Thyroid gland (tissue), 4 donors: ENCODE measurements at regions not wholly inside any gene's neighbourhood (a gene's known extent, or its start where the extent isn't known, plus 50 kb on each side); places are given as distances from the start of the nearest gene placed in this dataset.

Experiments used
- DNase-seq, 2 donors: peaks; one replicate each; pipeline ENCODE4 v3.0.0-alpha.2; 2019
- H3K27ac ChIP-seq, 3 donors: fragments of 200-600 bp; sonication (generic); 1 replicate in 2 of 3; 2 replicates in 1 of 3; pipeline ENCODE4 v1.5.1; 2016 to 2019; ENCODE audit warnings: mild to moderate bottlenecking in 1 of 3, moderate library complexity in 1 of 3
- H3K27me3 ChIP-seq: fragments of 200-600 bp; sonication (generic); one replicate; pipeline ENCODE4 v1.5.1; 2019
- H3K36me3 ChIP-seq, 2 donors: fragments of 200-600 bp; sonication (generic); one replicate each; pipeline ENCODE4 v1.5.1; 2016 to 2019
- H3K4me1 ChIP-seq, 2 donors: fragments of 200-600 bp; sonication (generic); one replicate each; pipeline ENCODE4 v1.5.1; 2017 to 2019
- H3K4me3 ChIP-seq, 3 donors: fragments of 200-600 bp; sonication (generic); replicated peaks in 1 of 3; 1 replicate in 2 of 3; 2 replicates in 1 of 3; pipeline ENCODE4 v1.5.1; 2016; ENCODE audit warnings: mild to moderate bottlenecking in 1 of 3
- H3K9me3 ChIP-seq: fragments of 200-600 bp; sonication (generic); one replicate; pipeline ENCODE4 v1.5.1; 2017
- POLR2A ChIP-seq, 2 donors: fragments of 450-650 bp; IDR thresholded peaks; one replicate each; pipeline ENCODE4 v1.6.1; 2017; ENCODE audit warnings: antibody characterized with exemption in 2 of 2, mild to moderate bottlenecking in 2 of 2, moderate library complexity in 1 of 2
- WGBS, 2 donors: methylation state at CpG; one replicate each; pipeline ENCODE4 v1.1.5; 2017; 5-methylcytosine and 5-hydroxymethylcytosine counted together
- intact Hi-C: fragments of 100-400 bp; cut with DNase I; formaldehyde crosslinking; loops from one replicate; pipeline ENCODE4 v1.15.1; 2023
- TF ChIP-seq, protein P1 (sequence below), 6 experiments: fragments of 200-600 bp in 3 of 6; fragments of 450-650 bp in 3 of 6; sonication (generic) in 3 of 6; IDR thresholded peaks; one replicate each; pipeline ENCODE4 v1.5.1; 2016 to 2019; ENCODE audit warnings: antibody characterized with exemption in 6 of 6, mild to moderate bottlenecking in 2 of 6, inconsistent platforms in 1 of 6, moderate library complexity in 1 of 6

DNA sequence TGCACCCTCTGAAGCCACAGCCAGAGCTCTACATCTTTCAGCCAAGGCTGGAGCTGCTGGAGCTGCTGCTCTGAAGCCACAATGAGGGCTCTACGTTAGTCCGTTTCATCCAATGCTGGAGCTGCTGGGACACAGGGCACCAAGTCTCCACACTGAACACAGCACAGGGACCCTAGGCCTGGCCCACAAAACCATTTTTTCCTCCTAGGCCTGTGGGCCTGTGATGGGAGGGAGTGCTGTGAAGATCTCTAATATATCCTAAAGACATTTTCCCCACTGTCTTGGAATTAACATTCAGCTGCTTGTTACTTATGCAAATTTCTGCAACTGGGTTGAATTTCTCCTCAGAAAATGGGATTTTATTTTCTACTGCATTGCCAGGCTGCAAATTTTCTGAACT, 441.4 kb upstream of the FAT3 start:
- H3K4me1 ChIP-seq, result no peaks in the 10 kb centered on the region
- 95 to 100% methylated on average over 2 of the region's 2 CpGs for WGBS, 2 donors
- H3K36me3 ChIP-seq, result no peaks in the 10 kb centered on the region
- DNase-seq, result no peak
- H3K27ac ChIP-seq, result no peak overlapping the region
- H3K4me3 ChIP-seq, result no peak overlapping the region
- TF ChIP-seq, protein P1, sequence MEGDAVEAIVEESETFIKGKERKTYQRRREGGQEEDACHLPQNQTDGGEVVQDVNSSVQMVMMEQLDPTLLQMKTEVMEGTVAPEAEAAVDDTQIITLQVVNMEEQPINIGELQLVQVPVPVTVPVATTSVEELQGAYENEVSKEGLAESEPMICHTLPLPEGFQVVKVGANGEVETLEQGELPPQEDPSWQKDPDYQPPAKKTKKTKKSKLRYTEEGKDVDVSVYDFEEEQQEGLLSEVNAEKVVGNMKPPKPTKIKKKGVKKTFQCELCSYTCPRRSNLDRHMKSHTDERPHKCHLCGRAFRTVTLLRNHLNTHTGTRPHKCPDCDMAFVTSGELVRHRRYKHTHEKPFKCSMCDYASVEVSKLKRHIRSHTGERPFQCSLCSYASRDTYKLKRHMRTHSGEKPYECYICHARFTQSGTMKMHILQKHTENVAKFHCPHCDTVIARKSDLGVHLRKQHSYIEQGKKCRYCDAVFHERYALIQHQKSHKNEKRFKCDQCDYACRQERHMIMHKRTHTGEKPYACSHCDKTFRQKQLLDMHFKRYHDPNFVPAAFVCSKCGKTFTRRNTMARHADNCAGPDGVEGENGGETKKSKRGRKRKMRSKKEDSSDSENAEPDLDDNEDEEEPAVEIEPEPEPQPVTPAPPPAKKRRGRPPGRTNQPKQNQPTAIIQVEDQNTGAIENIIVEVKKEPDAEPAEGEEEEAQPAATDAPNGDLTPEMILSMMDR (IDR thresholded peaks at IDR 0.05), result no peak
- TF ChIP-seq POLR2A (IDR thresholded peaks at IDR 0.05), result no peak
- intact Hi-C loops, result no loop called here
- H3K27me3 ChIP-seq, result no peaks in the 10 kb centered on the region
- no peaks in the 10 kb centered on the region for H3K9me3 ChIP-seq

DNA sequence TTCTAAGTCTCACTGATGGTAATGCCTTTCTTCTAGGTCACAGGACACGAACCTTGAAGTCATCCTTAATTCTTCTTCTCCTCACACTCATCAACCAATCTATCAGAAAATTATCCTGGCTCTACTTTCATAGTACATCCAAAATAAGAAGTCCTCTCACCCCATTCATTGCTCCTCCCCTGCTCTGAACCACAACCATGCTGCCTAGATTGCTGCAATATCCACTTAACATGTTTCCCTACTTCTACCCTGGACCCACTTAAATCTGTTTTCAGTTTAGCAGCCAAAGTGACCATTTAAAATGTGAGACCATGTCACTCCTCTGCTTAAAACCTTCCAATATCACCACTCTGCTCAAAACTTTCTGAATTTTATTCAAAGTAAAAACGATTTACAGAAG, 445.9 kb upstream of the FAT3 start:
- no peak overlapping the region for H3K27ac ChIP-seq
- WGBS, 2 donors, result 65% methylated on average over 2 of the region's 2 CpGs
- no peaks in the 10 kb centered on the region for H3K9me3 ChIP-seq
- no peaks in the 10 kb centered on the region for H3K27me3 ChIP-seq
- DNase-seq, result no peak
- H3K4me3 ChIP-seq, result no peak overlapping the region
- intact Hi-C loops, result no loop called here
- no peak for TF ChIP-seq POLR2A (IDR thresholded peaks at IDR 0.05)
- TF ChIP-seq, protein P1 (IDR thresholded peaks at IDR 0.05), result no peak
- no peaks in the 10 kb centered on the region for H3K36me3 ChIP-seq
- H3K4me1 ChIP-seq, result no peaks in the 10 kb centered on the region

DNA sequence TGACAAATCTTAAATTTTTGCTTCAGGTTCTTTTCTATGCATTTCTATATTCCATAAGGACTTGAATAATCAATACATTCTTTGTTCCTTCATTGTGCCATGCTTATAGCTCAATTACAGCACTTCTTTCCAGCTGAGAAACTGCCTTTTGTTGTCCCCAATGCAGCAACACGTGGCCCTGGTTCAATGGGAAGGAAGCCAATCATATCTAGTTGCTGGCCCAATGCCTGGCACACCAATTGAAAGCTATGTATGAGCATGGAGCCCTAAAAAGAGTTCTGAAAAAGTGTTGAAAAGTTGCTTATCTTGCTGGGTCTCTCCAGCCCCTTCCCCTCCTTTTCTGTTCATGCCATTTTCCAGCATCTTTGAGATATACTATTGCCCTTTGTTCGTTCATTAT, 448.0 kb upstream of the FAT3 start:
- intact Hi-C loops, result no loop called here
- no peaks in the 10 kb centered on the region for H3K27me3 ChIP-seq
- no peak overlapping the region for H3K4me3 ChIP-seq
- 35 to 38% methylated on average over 2 of the region's 2 CpGs for WGBS, 2 donors
- no peak for TF ChIP-seq POLR2A (IDR thresholded peaks at IDR 0.05)
- TF ChIP-seq, protein P1 (IDR thresholded peaks at IDR 0.05), result no peak
- no peaks in the 10 kb centered on the region for H3K9me3 ChIP-seq
- H3K36me3 ChIP-seq, result no peaks in the 10 kb centered on the region
- no peak overlapping the region for H3K27ac ChIP-seq
- peak; percentile 11 to 47 for DNase-seq
- no peaks in the 10 kb centered on the region for H3K4me1 ChIP-seq

DNA sequence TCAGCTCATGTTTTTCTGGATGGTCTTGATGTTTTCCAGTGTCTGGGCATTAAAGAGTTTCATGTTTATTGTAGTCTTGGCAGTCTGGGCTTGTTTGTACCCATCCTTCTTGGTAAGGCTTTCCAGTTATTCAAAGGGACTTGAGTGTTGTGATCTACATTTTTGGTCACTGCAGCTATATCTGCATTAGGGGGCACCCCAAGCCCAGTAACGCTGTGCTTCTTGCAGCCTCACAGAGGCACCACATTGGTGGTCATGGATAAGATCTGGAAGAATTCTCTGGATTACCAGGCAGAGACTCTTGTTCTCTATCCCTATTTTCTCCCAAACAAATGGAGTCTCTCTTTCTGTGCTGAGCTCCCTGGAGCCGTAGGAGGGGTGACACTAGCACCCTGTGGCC, 451.5 kb upstream of the FAT3 start:
- no peak overlapping the region for H3K4me3 ChIP-seq
- no peak overlapping the region for H3K27ac ChIP-seq
- no peaks in the 10 kb centered on the region for H3K9me3 ChIP-seq
- intact Hi-C loops, result no loop called here
- WGBS, 2 donors, result 96 to 100% methylated on average over 2 of the region's 2 CpGs
- TF ChIP-seq POLR2A (IDR thresholded peaks at IDR 0.05), result no peak
- TF ChIP-seq, protein P1 (IDR thresholded peaks at IDR 0.05), result no peak
- no peak for DNase-seq
- no peaks in the 10 kb centered on the region for H3K27me3 ChIP-seq
- H3K36me3 ChIP-seq, result no peaks in the 10 kb centered on the region
- H3K4me1 ChIP-seq, result no peaks in the 10 kb centered on the region

DNA sequence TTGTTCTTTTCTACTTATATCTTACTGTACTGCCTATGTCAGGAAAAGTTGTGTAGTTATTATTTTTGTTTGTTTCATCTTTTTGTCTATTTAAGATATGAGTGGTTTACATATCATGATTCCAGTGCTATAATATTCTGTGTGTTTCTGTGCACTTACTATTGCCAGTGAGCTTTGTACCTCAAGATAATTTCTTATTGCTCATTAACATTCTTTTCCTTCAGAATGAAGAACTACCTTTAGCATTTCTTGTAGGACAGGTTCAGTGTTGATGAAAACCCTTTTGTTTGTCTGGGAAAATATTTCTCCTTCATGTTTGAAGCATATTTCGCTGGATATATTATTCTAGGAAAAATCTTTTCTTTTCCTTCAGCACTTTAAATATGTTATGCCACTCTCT, 452.7 kb upstream of the FAT3 start:
- DNase-seq, result no peak
- Histone ChIP-seq H3K27me3 (no peaks in the 10 kb centered on the region), H3K36me3 (no peaks in the 10 kb centered on the region), H3K27ac (no peak overlapping the region), H3K4me3 (no peak overlapping the region), H3K9me3 (no peaks in the 10 kb centered on the region), H3K4me1 (no peaks in the 10 kb centered on the region)
- intact Hi-C loops, result no loop called here
- no peak for TF ChIP-seq POLR2A (IDR thresholded peaks at IDR 0.05)
- TF ChIP-seq, protein P1 (IDR thresholded peaks at IDR 0.05), result no peak
- WGBS, 2 donors, result 78 to 83% methylated on average over 1 of the region's 1 CpG
